Activated CD4-positive, alpha-beta T cell treated with anti-CD3 and anti-CD28 coated beads, Interleukin-2, Interleukin-4, amounts not matched to agents 100 ng/mL and 50 ng/mL, durations not matched to agents 16 hours and 8 hours (primary cell): ENCODE measurements at regions not wholly inside any gene's neighbourhood (a gene's known extent, or its start where the extent isn't known, plus 50 kb on each side); places are given as distances from the start of the nearest gene placed in this dataset.

Experiments
- DNase-seq: peaks from one replicate; pipeline ENCODE4 v3.0.0-alpha.2; 2020; ENCODE audit warnings: low spot score

GRCh38 chr5:152270096-152270495, 135.0 kb downstream of the NMUR2 start:
- no peak for DNase-seq

- no peak for DNase-seq
Observed at GRCh38 chr5:152269533-152269932, 135.5 kb downstream of the NMUR2 start.

- DNase-seq = no peak
Observed at GRCh38 chr5:152264645-152265254, 140.3 kb downstream of the NMUR2 start.

- DNase-seq = no peak
Observed at GRCh38 chr5:152262667-152263066, 142.4 kb downstream of the NMUR2 start.

GRCh38 chr5:152260940-152261339, 144.1 kb downstream of the NMUR2 start:
- no peak for DNase-seq

- no peak for DNase-seq
Observed at GRCh38 chr5:152259702-152260101, 145.4 kb downstream of the NMUR2 start.

GRCh38 chr5:152256580-152256979, 148.5 kb downstream of the NMUR2 start:
- no peak for DNase-seq

GRCh38 chr5:152255411-152255810, 149.7 kb downstream of the NMUR2 start:
- no peak for DNase-seq

GRCh38 chr5:152247850-152248385, 157.2 kb downstream of the NMUR2 start:
- no peak for DNase-seq

- DNase-seq = no peak
Observed at GRCh38 chr5:152246401-152246800, 158.7 kb downstream of the NMUR2 start.

- no peak for DNase-seq
Observed at GRCh38 chr5:152237531-152237930, 167.5 kb downstream of the NMUR2 start.

GRCh38 chr5:152226191-152226590, 178.9 kb downstream of the NMUR2 start:
- no peak for DNase-seq

GRCh38 chr5:152221721-152222629, 183.1 kb downstream of the NMUR2 start:
- DNase-seq = no peak

- no peak for DNase-seq
Observed at GRCh38 chr5:152218694-152219093, 186.4 kb downstream of the NMUR2 start.

- no peak for DNase-seq
Observed at GRCh38 chr5:152205804-152206203, 199.3 kb downstream of the NMUR2 start.

GRCh38 chr5:152202321-152202720, 202.8 kb downstream of the NMUR2 start:
- no peak for DNase-seq

- no peak for DNase-seq
Observed at GRCh38 chr5:152193391-152194107, 211.5 kb downstream of the NMUR2 start.

GRCh38 chr5:152188251-152188650, 216.8 kb downstream of the NMUR2 start:
- no peak for DNase-seq

GRCh38 chr5:152187668-152188067, 217.4 kb downstream of the NMUR2 start:
- no peak for DNase-seq

GRCh38 chr5:152185547-152186245, 219.4 kb downstream of the NMUR2 start:
- no peak for DNase-seq

GRCh38 chr5:152184266-152184665, 220.8 kb downstream of the NMUR2 start:
- no peak for DNase-seq

- no peak for DNase-seq
Observed at GRCh38 chr5:152181461-152181860, 223.6 kb downstream of the NMUR2 start.
